ENCODE measurements at regions not wholly inside any gene's neighbourhood (a gene's known extent, or its start where the extent isn't known, plus 50 kb on each side); places are given as distances from the start of the nearest gene placed in this dataset.
A peak's percentile ranks its signal among the peaks of the same experiment; 100 is the strongest.

- no peak for DNase-seq (ENCODE audit: low spot score)
These were observed 176.2 kb upstream of the HDAC4 start for GRCh38 chr2:239576784-239577685.

GRCh38 chr2:239575931-239576445, 175.2 kb upstream of the HDAC4 start:
- DNase-seq (ENCODE audit: low spot score), result no peak

- DNase-seq (ENCODE audit: low spot score), result no peak
These were observed 173.8 kb upstream of the HDAC4 start for GRCh38 chr2:239574434-239575156.

- DNase-seq (ENCODE audit: low spot score), result no peak
These were observed 173.2 kb upstream of the HDAC4 start for GRCh38 chr2:239574054-239574433.

GRCh38 chr2:239570971-239571520, 170.2 kb upstream of the HDAC4 start:
- no peak for DNase-seq (ENCODE audit: low spot score)

GRCh38 chr2:239570216-239570925, 169.6 kb upstream of the HDAC4 start:
- DNase-seq (ENCODE audit: low spot score), result no peak

GRCh38 chr2:239569401-239570090, 168.7 kb upstream of the HDAC4 start:
- peak; percentile 36 for DNase-seq (ENCODE audit: low spot score)

GRCh38 chr2:239568601-239569000, 167.8 kb upstream of the HDAC4 start:
- no peak for DNase-seq (ENCODE audit: low spot score)

GRCh38 chr2:239567786-239568185, 167.0 kb upstream of the HDAC4 start:
- DNase-seq (ENCODE audit: low spot score), result no peak

- no peak for DNase-seq (ENCODE audit: low spot score)
These were observed 166.3 kb upstream of the HDAC4 start for GRCh38 chr2:239566995-239567568.

- no peak for DNase-seq (ENCODE audit: low spot score)
These were observed 165.6 kb upstream of the HDAC4 start for GRCh38 chr2:239566162-239566994.

GRCh38 chr2:239564587-239564986, 163.8 kb upstream of the HDAC4 start:
- no peak for DNase-seq (ENCODE audit: low spot score)

GRCh38 chr2:239563561-239563960, 162.7 kb upstream of the HDAC4 start:
- DNase-seq (ENCODE audit: low spot score), result no peak

GRCh38 chr2:239561446-239562001, 160.7 kb upstream of the HDAC4 start:
- no peak for DNase-seq (ENCODE audit: low spot score)

GRCh38 chr2:239559417-239560261, 158.8 kb upstream of the HDAC4 start:
- no peak for DNase-seq (ENCODE audit: low spot score)

- no peak for DNase-seq (ENCODE audit: low spot score)
These were observed 157.8 kb upstream of the HDAC4 start for GRCh38 chr2:239558661-239559060.

GRCh38 chr2:239557516-239557915, 156.7 kb upstream of the HDAC4 start:
- no peak for DNase-seq (ENCODE audit: low spot score)

- no peak for DNase-seq (ENCODE audit: low spot score)
These were observed 154.7 kb upstream of the HDAC4 start for GRCh38 chr2:239555571-239555905.
